HL-60/S4 treated with phorbol 12-myristate 13-acetate at 8.2 ng/mL for 4 days and 3 days (cell line): ENCODE measurements at regions not wholly inside any gene's neighbourhood (a gene's known extent, or its start where the extent isn't known, plus 50 kb on each side); places are given as distances from the start of the nearest gene placed in this dataset.

Experiments
- in situ Hi-C: fragments of 300-500 bp; cut with MboI; formaldehyde crosslinking; loops from 2 replicates; pipeline ENCODE4 v1.15.0; 2022; ENCODE audit warnings: low sequenced_read_pairs

GRCh38 chr2:105575499-105576025 lies 169.2 kb upstream of the NCK2 start:
- in situ Hi-C loops = loop anchor here (25.0 kb wide), 1 partner anchor 312 kb away; no protein-coding TSS in a partner anchor

GRCh38 chr2:105574796-105575344 lies 169.8 kb upstream of the NCK2 start:
- in situ Hi-C loops = loop anchor here (25.0 kb wide), 1 partner anchor 312 kb away; no protein-coding TSS in a partner anchor

GRCh38 chr2:105573910-105574655 lies 170.6 kb upstream of the NCK2 start:
- in situ Hi-C loops = no loop called here

GRCh38 chr2:105573490-105573889 lies 171.2 kb upstream of the NCK2 start:
- in situ Hi-C loops = no loop called here

- in situ Hi-C loops = no loop called here
These were observed 172.7 kb upstream of the FHL2 start for GRCh38 chr2:105571445-105571987.

- in situ Hi-C loops = no loop called here
These were observed 171.9 kb upstream of the FHL2 start for GRCh38 chr2:105570757-105571156.

- in situ Hi-C loops = no loop called here
These were observed 171.5 kb upstream of the FHL2 start for GRCh38 chr2:105570326-105570725.

- in situ Hi-C loops = no loop called here
These were observed 170.8 kb upstream of the FHL2 start for GRCh38 chr2:105569606-105570005.

- in situ Hi-C loops = no loop called here
These were observed 169.2 kb upstream of the FHL2 start for GRCh38 chr2:105567996-105568494.

- in situ Hi-C loops = no loop called here
These were observed 164.3 kb upstream of the FHL2 start for GRCh38 chr2:105563000-105563719.

GRCh38 chr2:105561401-105561800 lies 162.6 kb upstream of the FHL2 start:
- in situ Hi-C loops = no loop called here

GRCh38 chr2:105560157-105560556 lies 161.3 kb upstream of the FHL2 start:
- in situ Hi-C loops = no loop called here

GRCh38 chr2:105557021-105557920 lies 158.4 kb upstream of the FHL2 start:
- in situ Hi-C loops = no loop called here

GRCh38 chr2:105556366-105556765 lies 157.5 kb upstream of the FHL2 start:
- in situ Hi-C loops = no loop called here

GRCh38 chr2:105554235-105554634 lies 155.4 kb upstream of the FHL2 start:
- in situ Hi-C loops = no loop called here

GRCh38 chr2:105553538-105554196 lies 154.8 kb upstream of the FHL2 start:
- in situ Hi-C loops = no loop called here

GRCh38 chr2:105546628-105546974 lies 147.8 kb upstream of the FHL2 start:
- in situ Hi-C loops = loop anchor here (25.0 kb wide), 1 partner anchor 184 kb away; no protein-coding TSS in a partner anchor

- in situ Hi-C loops = loop anchor here (25.0 kb wide), 1 partner anchor 184 kb away; no protein-coding TSS in a partner anchor
These were observed 147.1 kb upstream of the FHL2 start for GRCh38 chr2:105545730-105546627.
